ENCODE measurements at regions not wholly inside any gene's neighbourhood (a gene's known extent, or its start where the extent isn't known, plus 50 kb on each side); places are given as distances from the start of the nearest gene placed in this dataset.

- ATAC-seq, result no peak
- POLR2A ChIA-PET, result no interaction called here
Observed at GRCh38 chr18:46397174-46397573, 259.8 kb downstream of the LOXHD1 start.

GRCh38 chr18:46398005-46398404, 259.0 kb downstream of the LOXHD1 start:
- H3K9me3 ChIP-seq, result no peaks in the 10 kb centered on the region
- DNase-seq (ENCODE audit: low read depth in 1 of 2, low spot score in 1 of 2), result no peak
- no peak overlapping the region for H3K4me2 ChIP-seq
- no peaks in the 10 kb centered on the region for H3K4me1 ChIP-seq
- ChIA-PET POLR2A (no interaction called here), CTCF (no interaction called here)
- no peak overlapping the region for H3K27ac ChIP-seq
- WGBS (ENCODE audit: missing lambda C conversion rate), result 79% methylated on average over 7 of the region's 7 CpGs
- TF ChIP-seq POLR2A (IDR thresholded peaks at IDR 0.05; ENCODE audit: low read length) (no peak), FOSB (CRISPR knock-in tag; IDR thresholded peaks at IDR 0.05) (no peak), SREBF2 (IDR thresholded peaks at IDR 0.05) (no peak), RARB (CRISPR knock-in tag; IDR thresholded peaks at IDR 0.05) (no peak), E2F6 (IDR thresholded peaks at IDR 0.05; ENCODE audit: borderline replicate concordance, low read depth) (no peak), MAFK (IDR thresholded peaks at IDR 0.05; ENCODE audit: partially characterized antibody) (no peak), HOXA7 (CRISPR knock-in tag; IDR thresholded peaks at IDR 0.05) (no peak), NPAS2 (CRISPR knock-in tag; IDR thresholded peaks at IDR 0.05; ENCODE audit: borderline replicate concordance) (no peak), JUN (IDR thresholded peaks at IDR 0.05) (no peak), KDM5A (IDR thresholded peaks at IDR 0.05) (no peak), USF2 (IDR thresholded peaks at IDR 0.05) (no peak), NR3C1 (IDR thresholded peaks at IDR 0.05) (no peak), EP300 (IDR thresholded peaks at IDR 0.05) (no peak), HOXB13 (CRISPR knock-in tag; IDR thresholded peaks at IDR 0.05; ENCODE audit: low read depth) (no peak), CHD2 (IDR thresholded peaks at IDR 0.05; ENCODE audit: low read length, partially characterized antibody) (no peak), CBX2 (IDR thresholded peaks at IDR 0.05; ENCODE audit: borderline replicate concordance, low read depth) (no peak), RNF2 (IDR thresholded peaks at IDR 0.05; ENCODE audit: borderline replicate concordance, low read depth) (no peak), RAD21 (conservative IDR thresholded peaks at IDR 0.05 in 1 of 2, IDR thresholded peaks at IDR 0.05 in 1 of 2) (no peak)
- no peak overlapping the region for H3K4me3 ChIP-seq
- no peak for ATAC-seq
- FAIRE-seq, result no peak

More at GRCh38 chr18:46397174-46397573, 259.8 kb downstream of the LOXHD1 start:
- no peak overlapping the region for H3K4me2 ChIP-seq
- no peaks in the 10 kb centered on the region for H3K9me3 ChIP-seq
- TF ChIP-seq FOSL2 (IDR thresholded peaks at IDR 0.05), result no peak
- no peak for TF ChIP-seq FOSL2 (CRISPR knock-in tag; IDR thresholded peaks at IDR 0.05)
- TF ChIP-seq EHF (CRISPR knock-in tag; IDR thresholded peaks at IDR 0.05), result no peak
- TF ChIP-seq CHD4 (IDR thresholded peaks at IDR 0.05; ENCODE audit: borderline replicate concordance), result no peak
- TF ChIP-seq CHD2 (IDR thresholded peaks at IDR 0.05; ENCODE audit: low read length, partially characterized antibody), result no peak
- no peak for TF ChIP-seq HMGXB4 (CRISPR knock-in tag; IDR thresholded peaks at IDR 0.05; ENCODE audit: borderline replicate concordance)
- TF ChIP-seq FOXS1 (CRISPR knock-in tag; IDR thresholded peaks at IDR 0.05), result no peak
- no peak for TF ChIP-seq CBX2 (IDR thresholded peaks at IDR 0.05; ENCODE audit: borderline replicate concordance, low read depth)
- no peak for TF ChIP-seq ZC3H11A (IDR thresholded peaks at IDR 0.05)
- no peak for TF ChIP-seq CEBPB (IDR thresholded peaks at IDR 0.05)
- no peak for TF ChIP-seq NFE2L2 (conservative IDR thresholded peaks at IDR 0.05; ENCODE audit: low read length)
- no peak for TF ChIP-seq ZNF302 (CRISPR knock-in tag; IDR thresholded peaks at IDR 0.05)
- no peak for TF ChIP-seq EHMT2 (IDR thresholded peaks at IDR 0.05; ENCODE audit: low read depth)
- TF ChIP-seq SMC3 (IDR thresholded peaks at IDR 0.05), result no peak
- TF ChIP-seq HOXA7 (CRISPR knock-in tag; IDR thresholded peaks at IDR 0.05), result no peak
- no peak overlapping the region for H3K4me3 ChIP-seq
- DNase-seq (ENCODE audit: low read depth in 1 of 2, low spot score in 1 of 2) (no peak), FAIRE-seq (no peak)
- CTCF ChIA-PET, result no interaction called here
- H3K27ac ChIP-seq, result no peak overlapping the region
- no peaks in the 10 kb centered on the region for H3K4me1 ChIP-seq

All from A549 (cell line).